ENCODE measurements at regions not wholly inside any gene's neighbourhood (a gene's known extent, or its start where the extent isn't known, plus 50 kb on each side); places are given as distances from the start of the nearest gene placed in this dataset.

DNA sequence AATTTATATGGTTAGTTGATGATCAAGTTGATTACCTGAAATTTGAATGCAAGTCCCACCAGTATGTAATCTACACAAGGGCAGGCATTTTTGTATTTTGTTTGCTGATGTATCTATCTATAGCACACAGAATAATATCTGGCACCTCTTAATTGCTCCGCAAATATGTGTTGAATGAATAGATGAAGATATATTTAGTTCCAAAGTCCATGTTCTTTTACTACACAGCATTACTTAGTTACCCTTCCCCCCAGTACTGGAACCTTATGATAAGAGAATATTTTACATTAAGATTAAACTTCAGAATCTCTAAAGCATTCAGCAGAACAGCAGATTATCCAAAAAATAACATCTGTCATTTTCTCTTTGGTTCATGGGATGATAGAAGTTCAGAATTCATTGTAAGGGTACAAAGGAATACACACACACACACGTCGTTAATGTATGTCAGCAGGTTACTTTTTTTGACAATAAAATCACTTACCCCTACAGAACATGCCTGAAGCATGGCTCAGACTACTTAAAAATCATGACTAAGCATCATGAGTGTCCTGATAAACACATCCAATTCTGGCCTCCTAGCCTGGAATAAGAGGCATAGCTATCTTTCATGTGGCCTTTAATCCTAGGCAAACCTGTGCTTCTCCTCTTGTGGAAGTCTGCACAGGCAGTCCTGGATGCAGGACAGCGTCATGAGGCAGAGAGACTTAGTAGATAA is 148.9 kb upstream of the TBC1D5 start:
- TF ChIP-seq EZH2 (IDR thresholded peaks at IDR 0.05; ENCODE audit: borderline replicate concordance, insufficient read depth, low read depth, low read length, poor library complexity, severe bottlenecking): no peak
- TF ChIP-seq, protein P1, sequence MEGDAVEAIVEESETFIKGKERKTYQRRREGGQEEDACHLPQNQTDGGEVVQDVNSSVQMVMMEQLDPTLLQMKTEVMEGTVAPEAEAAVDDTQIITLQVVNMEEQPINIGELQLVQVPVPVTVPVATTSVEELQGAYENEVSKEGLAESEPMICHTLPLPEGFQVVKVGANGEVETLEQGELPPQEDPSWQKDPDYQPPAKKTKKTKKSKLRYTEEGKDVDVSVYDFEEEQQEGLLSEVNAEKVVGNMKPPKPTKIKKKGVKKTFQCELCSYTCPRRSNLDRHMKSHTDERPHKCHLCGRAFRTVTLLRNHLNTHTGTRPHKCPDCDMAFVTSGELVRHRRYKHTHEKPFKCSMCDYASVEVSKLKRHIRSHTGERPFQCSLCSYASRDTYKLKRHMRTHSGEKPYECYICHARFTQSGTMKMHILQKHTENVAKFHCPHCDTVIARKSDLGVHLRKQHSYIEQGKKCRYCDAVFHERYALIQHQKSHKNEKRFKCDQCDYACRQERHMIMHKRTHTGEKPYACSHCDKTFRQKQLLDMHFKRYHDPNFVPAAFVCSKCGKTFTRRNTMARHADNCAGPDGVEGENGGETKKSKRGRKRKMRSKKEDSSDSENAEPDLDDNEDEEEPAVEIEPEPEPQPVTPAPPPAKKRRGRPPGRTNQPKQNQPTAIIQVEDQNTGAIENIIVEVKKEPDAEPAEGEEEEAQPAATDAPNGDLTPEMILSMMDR (IDR thresholded peaks at IDR 0.05): no peak

Data from B cell (primary cell).